Stimulated activated CD4-positive, alpha-beta T cell treated with anti-CD3 and anti-CD28 coated beads, Interleukin-4, amount 100 ng/mL, for 4 hours (primary cell): ENCODE measurements at regions not wholly inside any gene's neighbourhood (a gene's known extent, or its start where the extent isn't known, plus 50 kb on each side); places are given as distances from the start of the nearest gene placed in this dataset.
"Not testable (repeated sequence)": the region's sequence is repeated elsewhere in the genome, so short reads cannot be mapped to it uniquely, and the experiment has no call there.

Experiments
- DNase-seq, 2 experiments: peaks; one replicate each; pipeline ENCODE4 v3.0.0-alpha.2; 2020

GRCh38 chr16:86844695-86845094 lies 266.3 kb downstream of the FOXL1 start:
- DNase-seq = no peak

- DNase-seq = no peak
These were observed 267.8 kb downstream of the FOXL1 start for GRCh38 chr16:86846136-86846535.

- DNase-seq = no peak
These were observed 270.5 kb downstream of the FOXL1 start for GRCh38 chr16:86848821-86849220.

GRCh38 chr16:86850670-86851069 lies 272.3 kb downstream of the FOXL1 start:
- DNase-seq = no peak

GRCh38 chr16:86852135-86852534 lies 273.8 kb downstream of the FOXL1 start:
- no peak for DNase-seq

- no peak for DNase-seq
These were observed 275.8 kb downstream of the FOXL1 start for GRCh38 chr16:86854058-86854621.

GRCh38 chr16:86854626-86855294 lies 276.4 kb downstream of the FOXL1 start:
- DNase-seq = no peak

- no peak for DNase-seq
These were observed 278.7 kb downstream of the FOXL1 start for GRCh38 chr16:86856946-86857586.

- DNase-seq = no peak
These were observed 279.5 kb downstream of the FOXL1 start for GRCh38 chr16:86857807-86858206.

- no peak for DNase-seq
These were observed 280.2 kb downstream of the FOXL1 start for GRCh38 chr16:86858501-86858900.

- DNase-seq = not testable (repeated sequence)
These were observed 283.0 kb downstream of the FOXL1 start for GRCh38 chr16:86861270-86861858.

GRCh38 chr16:86862595-86863280 lies 284.4 kb downstream of the FOXL1 start:
- no peak for DNase-seq

GRCh38 chr16:86863609-86864008 lies 285.3 kb downstream of the FOXL1 start:
- no peak for DNase-seq

- no peak for DNase-seq
These were observed 286.2 kb downstream of the FOXL1 start for GRCh38 chr16:86864586-86864985.

GRCh38 chr16:86865851-86866662 lies 287.7 kb downstream of the FOXL1 start:
- no peak for DNase-seq

- DNase-seq = no peak
These were observed 288.8 kb downstream of the FOXL1 start for GRCh38 chr16:86866986-86867722.

- DNase-seq = no peak
These were observed 289.7 kb downstream of the FOXL1 start for GRCh38 chr16:86868070-86868469.

GRCh38 chr16:86868786-86869185 lies 290.4 kb downstream of the FOXL1 start:
- no peak for DNase-seq

GRCh38 chr16:86869288-86870022 lies 291.1 kb downstream of the FOXL1 start:
- DNase-seq = no peak

- DNase-seq = no peak
These were observed 292.0 kb downstream of the FOXL1 start for GRCh38 chr16:86870380-86870779.

GRCh38 chr16:86872131-86872530 lies 293.8 kb downstream of the FOXL1 start:
- no peak for DNase-seq
